ENCODE measurements at regions not wholly inside any gene's neighbourhood (a gene's known extent, or its start where the extent isn't known, plus 50 kb on each side); places are given as distances from the start of the nearest gene placed in this dataset.
"Not testable (repeated sequence)": the region's sequence is repeated elsewhere in the genome, so short reads cannot be mapped to it uniquely, and the experiment has no call there.

DNA sequence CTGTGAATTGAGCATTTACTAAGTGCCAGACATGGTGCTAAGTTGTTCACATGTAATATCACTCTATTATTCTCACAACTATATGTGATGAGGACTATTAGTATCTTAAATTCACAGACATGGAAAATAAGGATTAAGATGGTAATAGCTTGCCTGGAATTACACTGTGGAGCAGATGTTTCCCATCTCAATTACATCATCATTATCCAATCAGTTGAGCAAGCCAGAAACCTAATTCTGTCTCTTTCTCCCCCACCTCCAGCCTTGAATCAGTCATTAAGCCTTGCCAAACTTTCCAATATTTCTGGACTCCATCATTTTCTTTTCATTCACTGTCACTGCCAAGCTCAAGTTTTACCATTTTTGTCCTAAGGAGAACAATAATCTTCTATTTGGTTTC, 287.8 kb upstream of the KITLG start:
- no peak for DNase-seq

DNA sequence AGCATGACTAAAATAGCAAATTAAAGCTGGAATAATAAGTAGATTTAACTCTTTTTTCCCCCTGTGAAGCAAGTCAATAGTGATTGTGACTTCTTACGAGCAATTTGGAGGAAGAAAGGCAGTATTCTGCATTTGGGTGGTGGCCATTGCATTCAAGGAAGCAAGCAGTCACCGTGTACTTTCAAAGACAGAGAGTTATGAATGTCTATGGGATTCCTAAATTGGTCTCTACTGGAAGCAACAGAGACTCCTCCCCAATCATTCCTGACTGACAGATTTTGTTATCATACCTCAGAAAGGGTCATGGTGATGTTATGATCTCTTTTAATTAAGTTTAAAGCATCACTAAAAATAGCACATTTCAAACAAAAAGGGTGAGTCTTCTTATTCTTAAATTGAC, 287.2 kb upstream of the KITLG start:
- no peak for DNase-seq

DNA sequence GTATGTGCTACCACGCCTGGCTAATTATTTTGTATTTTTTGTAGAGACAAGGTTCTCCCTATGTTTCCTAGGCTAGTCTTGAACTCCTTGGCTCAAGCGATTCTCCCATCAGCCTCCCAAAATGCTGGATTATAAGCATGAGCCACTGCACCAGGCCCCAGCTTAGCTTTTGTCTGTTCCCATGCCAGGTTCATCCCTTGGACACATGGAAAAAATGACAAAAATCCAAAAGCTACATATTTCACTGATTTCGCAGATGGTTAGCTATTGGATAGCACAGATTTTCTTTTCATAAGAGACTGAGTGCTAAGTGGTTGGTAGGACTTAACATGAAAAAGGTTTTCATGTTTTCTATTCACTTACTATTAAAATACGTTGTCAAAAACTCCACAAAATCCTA, 286.6 kb upstream of the KITLG start:
- no peak for DNase-seq

DNA sequence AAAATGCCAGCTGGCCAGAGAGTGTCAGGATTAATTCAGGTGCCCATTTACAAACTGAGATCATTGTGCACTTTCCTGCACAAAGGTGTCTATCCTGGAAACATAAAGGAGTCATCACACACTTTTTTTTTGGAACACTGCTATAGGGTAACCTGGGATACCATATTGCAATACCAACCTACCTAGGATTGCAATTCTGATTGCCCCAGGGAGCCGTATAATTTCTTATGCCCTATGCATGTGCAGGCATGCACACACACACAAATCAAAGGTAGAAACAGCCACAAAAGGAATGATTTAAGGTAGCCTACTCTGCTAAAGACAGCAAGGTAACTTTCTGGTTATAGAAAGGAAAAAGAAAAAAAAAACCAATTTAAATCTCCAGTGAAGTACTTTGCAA, 285.3 kb upstream of the KITLG start:
- DNase-seq, result no peak

DNA sequence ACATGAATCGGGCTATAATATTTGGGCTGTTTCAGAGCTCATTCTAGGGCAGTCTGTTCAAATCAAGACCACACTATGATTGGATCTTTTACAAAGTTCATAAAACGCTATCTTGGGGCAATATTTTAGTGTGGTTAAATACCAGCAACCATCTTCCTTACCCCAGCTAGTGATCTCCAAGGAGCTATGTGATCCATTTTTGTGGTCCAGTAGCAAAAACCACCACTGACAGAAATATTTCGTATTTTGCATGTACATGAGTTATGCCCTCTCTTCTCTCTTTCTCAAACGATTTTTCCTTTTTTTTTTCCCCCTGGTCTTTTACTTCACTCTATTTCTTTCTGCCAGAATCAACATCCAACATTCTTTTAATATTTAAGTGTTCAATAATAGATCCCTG, 280.6 kb upstream of the KITLG start:
- DNase-seq, result no peak

DNA sequence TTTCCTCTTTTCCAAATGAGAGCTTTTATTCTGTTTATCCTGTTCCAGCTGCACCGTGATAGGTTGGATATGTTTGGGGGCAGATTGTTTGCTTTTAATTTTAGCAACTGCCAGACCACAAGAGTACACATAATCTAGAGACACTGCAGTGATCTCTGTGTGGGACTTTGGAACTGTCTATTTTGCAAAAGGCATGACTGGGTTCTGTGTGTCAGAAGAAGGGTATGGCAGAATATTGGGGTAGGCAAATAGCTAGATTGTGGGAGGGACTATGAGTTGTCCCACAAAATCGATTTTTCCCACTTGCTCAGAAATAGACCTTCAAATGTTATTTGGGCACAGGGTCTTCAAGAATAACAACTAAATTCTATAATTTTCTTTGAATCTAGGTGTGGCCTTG, 275.9 kb upstream of the KITLG start:
- no peak for DNase-seq

DNA sequence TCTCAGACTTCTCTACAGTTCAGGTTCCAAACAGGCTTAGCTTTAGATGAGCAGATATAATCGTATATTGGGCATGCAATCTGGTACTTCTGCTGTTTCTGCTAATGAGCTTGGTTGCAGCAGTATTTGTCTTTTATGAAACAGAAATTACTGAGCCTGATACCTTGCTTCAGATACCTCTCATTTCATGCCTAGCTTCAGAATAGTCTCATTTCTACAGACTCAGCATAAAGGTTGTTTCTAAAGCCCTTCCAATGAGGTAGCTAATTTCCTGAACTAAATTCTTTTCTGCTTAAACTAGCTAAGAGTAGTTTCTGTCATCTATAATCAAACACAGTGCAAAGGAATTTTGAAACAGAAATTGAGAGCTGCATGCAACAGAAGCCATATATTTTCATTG, 275.0 kb upstream of the KITLG start:
- DNase-seq, result no peak

DNA sequence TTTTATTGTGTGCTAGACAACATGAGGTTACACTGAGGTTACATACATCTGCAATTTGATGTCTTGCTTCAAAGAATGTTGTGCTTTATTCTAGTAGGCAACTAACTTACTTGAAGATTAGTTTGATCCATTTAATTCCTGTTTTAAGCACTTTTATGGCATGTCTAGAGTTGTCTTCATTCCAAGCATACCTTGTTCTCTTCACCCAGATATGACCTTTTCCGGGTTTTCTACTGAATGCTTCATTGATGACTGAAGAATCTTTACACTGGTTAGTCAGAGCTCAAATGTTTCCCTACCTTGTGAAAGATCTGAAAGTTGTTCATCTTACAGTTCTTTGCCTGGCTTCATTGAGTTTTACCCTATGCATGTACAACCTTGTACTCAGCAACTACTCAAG, 274.0 kb upstream of the KITLG start:
- no peak for DNase-seq

DNA sequence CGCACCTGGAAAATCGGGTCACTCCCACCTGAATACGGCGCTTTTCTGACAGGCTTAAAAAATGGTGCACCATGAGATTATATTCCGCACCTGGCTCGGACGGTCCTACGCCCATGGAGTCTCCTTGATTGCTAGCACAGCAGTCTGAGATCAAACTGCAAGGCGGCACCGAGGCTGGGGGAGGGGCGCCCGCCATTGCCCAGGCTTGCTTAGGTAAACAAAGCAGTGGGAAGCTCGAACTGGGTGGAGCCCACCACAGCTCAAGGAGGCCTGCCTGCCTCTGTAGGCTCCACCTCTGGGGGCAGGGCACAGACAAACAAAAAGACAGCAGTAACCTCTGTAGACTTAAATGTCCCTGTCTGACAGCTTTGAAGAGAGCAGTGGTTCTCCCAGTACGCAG, 267.0 kb upstream of the KITLG start:
- DNase-seq, result not testable (repeated sequence)

DNA sequence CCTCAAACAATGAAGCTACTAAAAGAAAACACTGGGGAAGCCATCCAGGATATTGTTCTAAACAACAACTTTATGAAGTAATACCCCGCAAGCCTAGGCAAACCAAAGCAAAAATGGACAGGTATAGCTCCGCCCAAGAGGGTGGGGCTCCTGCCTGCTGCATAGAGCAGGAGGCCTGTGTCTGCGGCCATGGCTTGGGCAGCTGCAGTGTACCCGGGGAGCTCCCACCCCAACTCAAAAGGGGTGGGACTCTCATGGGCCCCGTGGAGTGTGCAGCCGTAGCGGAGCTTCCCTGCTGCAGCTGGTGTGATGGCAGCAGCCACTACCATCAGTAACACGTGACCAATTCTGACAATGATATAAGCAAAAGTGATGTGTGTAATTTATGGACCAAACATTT, 264.2 kb upstream of the KITLG start:
- DNase-seq, result no peak

DNA sequence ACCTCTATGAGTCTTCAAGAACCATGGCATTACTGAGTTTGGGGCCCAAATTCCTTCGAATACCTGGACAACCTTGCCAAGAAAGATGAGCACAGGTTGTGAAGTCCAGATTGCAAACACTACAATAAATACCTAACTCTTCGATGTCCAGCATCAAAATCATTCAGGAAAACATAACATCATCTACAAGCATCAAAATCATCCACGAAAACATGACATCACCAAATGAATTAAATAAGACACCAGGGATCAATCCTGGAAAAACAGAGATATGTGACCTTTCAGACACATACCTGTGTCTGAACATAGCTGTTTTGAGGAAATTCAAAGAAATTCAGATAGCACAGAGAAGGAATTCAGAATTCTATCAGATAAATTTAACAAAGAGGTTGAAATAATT, 262.0 kb upstream of the KITLG start:
- DNase-seq, result no peak

DNA sequence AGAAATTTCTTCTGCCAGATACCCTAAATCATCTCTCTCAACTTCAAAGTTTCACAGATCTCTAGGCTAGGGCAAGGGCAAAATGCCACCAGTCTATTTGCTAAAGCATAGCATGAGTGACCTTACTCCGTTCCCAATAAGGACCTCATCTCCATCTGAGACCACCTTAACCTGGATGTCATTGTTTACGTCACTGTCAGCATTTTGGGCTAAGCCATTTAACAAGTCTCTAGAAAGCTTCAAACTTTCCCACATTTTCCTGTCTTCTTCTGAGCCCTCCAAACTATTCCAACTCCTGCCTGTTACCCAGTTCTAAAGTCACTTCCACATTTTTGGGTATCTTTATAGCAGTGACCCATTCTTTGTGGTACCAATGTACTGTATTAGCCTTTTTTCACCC, 259.2 kb upstream of the KITLG start:
- DNase-seq, result no peak

DNA sequence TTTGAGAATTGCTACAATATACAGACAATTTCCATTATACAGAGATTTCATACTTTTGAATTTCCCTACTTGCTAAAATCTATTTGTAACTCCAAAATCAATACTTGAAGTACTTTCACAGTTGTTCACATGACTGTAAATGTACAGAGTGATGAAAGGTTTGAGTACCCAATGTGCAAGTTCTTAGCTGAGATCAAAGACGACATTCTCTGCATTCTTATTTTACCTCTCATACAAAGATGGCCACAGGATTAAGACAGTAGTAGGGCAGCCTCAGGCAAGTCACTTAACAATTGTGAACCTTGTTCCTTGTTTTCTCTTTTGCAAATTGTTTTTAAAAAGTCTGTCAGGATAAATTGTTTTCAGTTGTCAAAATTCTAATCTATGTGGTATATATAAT, 255.9 kb upstream of the KITLG start:
- no peak for DNase-seq

DNA sequence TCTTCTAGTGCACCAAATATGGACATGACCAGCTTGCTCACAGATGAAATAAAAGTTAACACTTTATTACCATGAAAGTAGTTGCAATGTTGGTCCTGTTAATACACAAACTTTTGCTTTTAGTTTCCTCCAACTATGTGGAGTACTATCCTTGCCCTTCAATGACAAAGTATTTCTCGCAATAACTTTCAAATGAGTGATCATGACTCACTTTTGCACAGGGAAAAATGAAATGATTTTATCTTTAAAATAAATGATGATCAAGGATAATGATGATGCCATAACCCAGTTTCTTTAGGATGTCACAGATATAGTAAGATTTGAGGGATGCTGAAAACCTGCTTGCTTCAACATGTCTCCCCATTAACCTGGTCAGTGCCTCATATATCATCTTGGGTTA, 254.0 kb upstream of the KITLG start:
- no peak for DNase-seq

DNA sequence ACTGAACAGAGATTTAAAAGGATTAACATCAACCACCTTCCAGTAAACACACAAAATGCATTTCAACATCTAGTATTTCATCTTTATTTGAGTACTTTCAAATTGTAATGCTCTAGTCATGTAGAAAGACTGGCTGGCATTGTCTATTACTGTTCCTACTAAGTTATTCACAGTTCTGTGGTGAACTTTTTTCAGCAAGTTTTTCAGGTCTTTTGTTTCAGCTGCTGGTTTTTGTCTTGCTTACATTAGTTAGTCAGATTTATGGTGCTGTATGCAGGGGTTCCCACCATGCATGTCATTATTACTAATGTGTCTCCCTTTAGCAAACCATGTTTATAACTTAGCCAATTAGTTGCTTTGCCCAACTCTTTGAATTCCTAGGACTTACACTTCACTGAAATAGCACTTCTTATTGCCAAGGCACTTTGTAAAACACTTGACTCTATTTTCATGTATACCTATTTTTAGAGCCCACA, 253.4 kb upstream of the KITLG start:
- no peak for DNase-seq

DNA sequence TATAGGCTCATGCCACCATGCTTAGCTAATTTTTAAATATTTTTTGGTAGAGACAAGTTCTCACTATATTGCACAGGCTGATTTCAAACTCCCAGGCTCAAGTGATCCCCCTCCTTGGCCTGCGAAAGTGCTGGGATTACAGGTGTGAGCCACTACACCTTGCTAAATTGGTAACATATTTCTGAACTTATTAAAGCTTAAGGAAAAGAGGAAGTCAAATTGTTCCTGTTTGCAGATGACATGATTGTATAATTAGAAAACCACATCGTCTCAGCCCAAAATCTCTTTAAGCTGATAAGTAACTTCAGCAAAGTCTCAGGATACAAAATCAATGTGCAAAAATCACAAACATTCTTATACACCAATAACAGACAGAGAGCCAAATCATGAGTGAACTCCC, 248.3 kb upstream of the KITLG start:
- DNase-seq, result not testable (repeated sequence)

DNA sequence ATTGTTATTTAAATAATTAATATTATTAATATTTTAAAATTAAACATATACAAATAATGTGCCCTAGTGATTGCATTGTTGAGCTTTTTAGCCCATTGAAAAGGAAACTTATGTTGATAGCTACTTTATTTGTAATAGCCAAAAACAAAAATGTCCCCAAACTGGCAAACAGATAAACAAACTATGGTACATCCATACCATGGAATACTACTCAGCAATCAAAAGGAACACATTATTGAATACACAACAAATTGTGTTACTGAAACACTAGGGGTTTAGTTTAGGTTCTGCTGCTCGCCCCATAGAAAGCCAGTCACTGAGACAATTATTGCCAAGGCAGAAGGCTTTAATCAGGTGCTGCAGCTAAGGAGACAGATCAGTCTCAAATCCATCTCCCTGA, 239.7 kb upstream of the KITLG start:
- DNase-seq, result no peak

DNA sequence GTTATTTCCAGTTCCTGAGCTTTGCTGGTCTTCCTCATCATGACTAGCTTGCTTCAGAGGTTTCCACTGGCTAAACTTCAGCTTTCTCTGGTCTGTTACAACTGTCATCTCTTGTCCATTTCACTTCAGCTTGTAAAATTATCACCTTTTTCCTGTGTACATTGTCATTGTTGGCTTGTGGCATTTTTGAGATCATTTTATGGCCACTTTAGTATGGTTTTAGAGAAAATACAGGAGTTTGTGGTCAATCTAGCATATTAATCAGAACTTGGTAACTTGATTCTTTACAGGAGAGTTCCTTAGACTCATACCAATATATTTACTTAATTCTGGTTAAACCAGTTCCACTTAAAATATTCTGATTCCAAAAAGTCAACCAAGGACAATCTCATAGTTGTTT, 235.9 kb upstream of the KITLG start:
- no peak for DNase-seq

DNA sequence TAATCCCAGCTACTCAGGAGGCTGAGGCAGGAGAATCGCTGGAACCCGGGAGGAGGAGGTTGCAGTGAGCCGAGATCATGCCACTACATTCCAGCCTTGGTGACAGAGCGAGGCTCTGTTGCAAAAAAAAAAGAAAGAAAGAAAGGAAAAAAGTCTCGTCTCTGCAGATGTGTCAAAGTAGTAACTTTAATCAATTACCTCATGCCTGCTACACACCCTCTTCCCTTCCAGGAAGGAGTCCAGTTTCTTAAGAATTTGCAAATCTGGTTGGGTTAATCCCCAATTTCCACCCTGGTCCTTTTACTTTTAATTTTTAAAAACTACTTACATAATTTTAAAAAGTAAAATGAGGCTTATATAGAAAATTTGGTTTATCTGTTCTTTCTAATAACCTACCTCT, 234.5 kb upstream of the KITLG start:
- no peak for DNase-seq

DNA sequence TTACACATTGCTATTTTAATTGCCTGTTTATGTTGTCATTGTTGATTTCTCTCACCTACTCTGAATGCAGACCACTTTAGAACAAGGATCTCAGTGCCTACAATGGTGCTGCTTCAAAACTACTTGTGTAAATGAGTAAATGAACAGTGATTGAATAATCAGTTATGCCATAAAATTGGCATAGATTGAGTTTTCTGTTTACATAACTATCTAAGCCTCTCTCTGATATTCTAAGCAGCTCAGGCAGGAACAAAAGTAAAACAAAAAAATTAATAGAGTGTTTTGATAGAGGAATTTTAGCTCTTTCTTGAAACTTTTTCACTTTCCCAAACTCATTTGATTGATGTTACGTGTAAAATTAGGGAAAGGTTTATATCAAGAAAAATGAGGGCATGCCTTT, 232.3 kb upstream of the KITLG start:
- DNase-seq, result no peak

DNA sequence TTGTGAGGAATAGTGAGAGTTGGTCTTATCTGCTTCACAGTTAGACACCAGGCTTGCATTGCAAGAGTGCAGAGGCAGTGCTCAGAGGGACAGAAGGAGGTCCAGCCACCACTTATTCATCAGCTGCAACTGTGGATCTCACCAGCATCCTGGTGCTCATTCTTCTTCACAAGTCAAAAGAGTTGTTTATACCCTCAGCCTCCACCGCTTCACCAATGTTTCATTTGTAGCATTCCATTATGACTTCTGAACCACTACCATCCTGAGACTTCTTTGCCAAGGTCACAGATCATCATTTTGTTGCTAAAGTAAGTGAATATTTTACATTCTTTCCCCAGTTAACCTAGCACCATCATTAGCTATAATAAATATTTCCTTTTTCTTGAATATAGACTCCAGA, 230.5 kb upstream of the KITLG start:
- DNase-seq, result no peak

DNA sequence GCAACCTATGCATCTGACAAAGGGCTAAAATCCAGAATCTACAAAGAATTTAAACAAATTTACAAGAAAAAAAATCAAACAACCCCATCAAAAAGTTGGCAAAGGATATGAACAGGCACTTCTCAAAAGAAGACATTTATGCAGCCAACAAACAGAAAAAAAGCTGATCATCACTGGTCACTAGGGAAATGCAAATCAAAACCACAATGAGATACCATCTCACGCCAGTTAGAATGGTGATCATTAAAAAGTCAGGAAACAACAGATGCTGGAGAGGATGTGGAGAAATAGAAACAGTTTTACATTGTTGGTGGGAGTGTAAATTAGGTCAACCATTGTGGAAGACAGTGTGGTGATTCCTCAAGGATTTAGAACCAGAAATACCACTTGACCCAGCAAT, 229.6 kb upstream of the KITLG start:
- not testable (repeated sequence) for DNase-seq

DNA sequence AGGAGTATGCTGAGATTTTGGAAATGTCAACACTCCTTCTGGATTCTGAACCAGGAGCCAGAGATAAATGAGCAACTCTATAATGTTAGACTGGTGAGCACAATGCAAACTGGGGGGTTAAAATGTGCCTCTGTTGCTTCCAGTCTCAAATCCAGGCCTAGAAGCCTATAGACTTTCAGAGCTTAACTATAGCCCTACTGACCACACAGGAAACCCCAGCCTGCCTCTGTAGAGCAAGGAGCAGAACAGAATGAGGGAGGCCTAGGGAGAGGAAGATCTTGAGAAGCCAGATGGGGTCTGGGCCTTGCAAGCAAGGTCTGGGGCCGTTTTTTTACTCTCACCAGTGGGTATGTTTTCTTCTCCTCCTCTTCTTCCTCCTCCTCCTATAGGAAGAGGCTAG, 225.4 kb upstream of the KITLG start:
- no peak for DNase-seq

DNA sequence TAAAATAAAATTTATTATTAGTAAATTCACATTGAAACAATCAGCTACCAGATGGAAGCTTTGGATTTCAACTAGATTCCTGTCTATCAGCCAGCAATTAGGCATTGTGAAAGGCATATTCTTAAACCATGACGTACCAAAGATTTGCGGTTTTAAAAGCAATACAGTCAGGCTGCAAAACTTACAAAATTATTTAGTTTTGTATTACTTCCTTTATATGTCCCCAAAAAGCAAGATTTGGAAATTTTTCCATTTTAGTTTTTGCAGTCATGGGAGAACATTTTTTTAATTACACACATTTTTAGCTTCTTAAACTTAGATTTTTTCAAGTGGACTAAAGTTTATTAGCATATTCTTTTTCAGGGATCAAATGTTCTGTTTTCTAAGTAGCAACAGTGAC, 225.0 kb upstream of the KITLG start:
- no peak for DNase-seq

DNA sequence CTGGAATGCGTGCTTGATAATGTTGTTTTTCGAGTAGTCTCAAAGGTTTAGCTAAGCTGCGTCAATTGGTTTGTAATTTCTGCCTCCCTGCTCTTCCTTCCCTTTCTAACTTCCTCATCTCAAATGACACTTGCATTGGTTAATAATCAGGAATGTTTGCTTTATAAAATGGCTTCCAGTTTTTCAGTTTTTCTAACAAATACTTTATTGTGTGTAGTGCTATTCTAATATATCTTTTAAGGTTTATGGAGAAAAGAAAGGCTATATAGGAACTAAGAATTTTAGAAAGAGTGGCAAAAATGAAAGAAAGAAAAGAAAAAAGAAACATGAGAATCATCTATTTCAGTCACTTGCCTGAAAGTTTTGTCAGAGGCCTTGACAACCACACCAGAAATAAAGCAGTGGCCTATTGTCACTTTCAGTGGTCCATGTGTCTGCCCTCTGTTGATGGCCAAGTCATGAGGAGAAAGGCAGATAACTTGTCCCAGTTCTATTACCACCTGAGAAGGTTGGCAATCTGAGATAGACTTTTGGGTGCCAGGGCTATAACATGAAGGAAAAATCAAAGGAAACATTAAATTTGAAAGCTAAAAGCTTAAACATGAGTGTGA, 221.9 kb upstream of the KITLG start:
- no peak for DNase-seq
